ENCODE measurements at regions not wholly inside any gene's neighbourhood (a gene's known extent, or its start where the extent isn't known, plus 50 kb on each side); places are given as distances from the start of the nearest gene placed in this dataset.

DNA sequence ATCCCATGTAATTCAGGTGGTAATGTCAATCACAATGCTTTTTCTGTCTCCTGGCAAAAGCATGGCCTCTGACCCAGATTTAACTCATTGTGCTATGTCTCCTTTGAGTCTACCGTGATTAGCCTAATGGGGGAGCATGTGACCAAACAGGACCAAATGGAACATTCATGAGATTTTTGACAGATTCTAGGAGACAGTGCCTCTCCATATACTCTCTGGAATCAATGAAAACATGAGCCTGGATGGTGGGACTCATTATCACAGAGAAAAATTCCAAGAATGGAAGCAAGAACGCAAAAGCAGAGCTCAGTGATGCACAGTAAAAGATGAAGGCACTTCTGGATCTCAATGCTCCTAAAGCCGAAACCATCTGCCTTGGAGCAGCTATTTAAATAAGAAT, 307.9 kb upstream of the MON1B start:
- TF ChIP-seq, protein P1, sequence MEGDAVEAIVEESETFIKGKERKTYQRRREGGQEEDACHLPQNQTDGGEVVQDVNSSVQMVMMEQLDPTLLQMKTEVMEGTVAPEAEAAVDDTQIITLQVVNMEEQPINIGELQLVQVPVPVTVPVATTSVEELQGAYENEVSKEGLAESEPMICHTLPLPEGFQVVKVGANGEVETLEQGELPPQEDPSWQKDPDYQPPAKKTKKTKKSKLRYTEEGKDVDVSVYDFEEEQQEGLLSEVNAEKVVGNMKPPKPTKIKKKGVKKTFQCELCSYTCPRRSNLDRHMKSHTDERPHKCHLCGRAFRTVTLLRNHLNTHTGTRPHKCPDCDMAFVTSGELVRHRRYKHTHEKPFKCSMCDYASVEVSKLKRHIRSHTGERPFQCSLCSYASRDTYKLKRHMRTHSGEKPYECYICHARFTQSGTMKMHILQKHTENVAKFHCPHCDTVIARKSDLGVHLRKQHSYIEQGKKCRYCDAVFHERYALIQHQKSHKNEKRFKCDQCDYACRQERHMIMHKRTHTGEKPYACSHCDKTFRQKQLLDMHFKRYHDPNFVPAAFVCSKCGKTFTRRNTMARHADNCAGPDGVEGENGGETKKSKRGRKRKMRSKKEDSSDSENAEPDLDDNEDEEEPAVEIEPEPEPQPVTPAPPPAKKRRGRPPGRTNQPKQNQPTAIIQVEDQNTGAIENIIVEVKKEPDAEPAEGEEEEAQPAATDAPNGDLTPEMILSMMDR (IDR thresholded peaks at IDR 0.05) = no peak
- no peak for TF ChIP-seq POLR2A (IDR thresholded peaks at IDR 0.05)
